Mesendoderm (in vitro differentiated cells): ENCODE measurements at regions not wholly inside any gene's neighbourhood (a gene's known extent, or its start where the extent isn't known, plus 50 kb on each side); places are given as distances from the start of the nearest gene placed in this dataset.

Experiments
- DNase-seq: peaks from one replicate; pipeline ENCODE4 v3.0.0; 2013
- H2AK5ac ChIP-seq: 2 replicates; pipeline ENCODE4 v1.6.1; 2013; ENCODE audit warnings: low read length, inconsistent platforms
- H2BK120ac ChIP-seq: 2 replicates; pipeline ENCODE4 v1.6.1; 2013; ENCODE audit warnings: low read depth, mild to moderate bottlenecking, low read length, moderate library complexity, mixed read lengths
- H2BK15ac ChIP-seq: replicated peaks from 2 replicates; pipeline ENCODE4 v1.6.1; 2013; ENCODE audit warnings: low read depth, mild to moderate bottlenecking, moderate library complexity
- H2BK5ac ChIP-seq: 2 replicates; pipeline ENCODE4 v1.6.1; 2013; ENCODE audit warnings: low read length, inconsistent platforms
- H3K18ac ChIP-seq: 2 replicates; pipeline ENCODE4 v1.6.1; 2013; ENCODE audit warnings: mild to moderate bottlenecking, low read length, mixed read lengths
- H3K23ac ChIP-seq: one replicate; pipeline ENCODE4 v1.6.1; 2013; ENCODE audit warnings: low read length
- H3K27ac ChIP-seq: 2 replicates; pipeline ENCODE4 v1.5.1; 2013; ENCODE audit warnings: low read depth, mild to moderate bottlenecking, inconsistent platforms, low read length, moderate library complexity
- H3K27me3 ChIP-seq: 2 replicates; pipeline ENCODE4 v1.6.1; 2013; ENCODE audit warnings: low read length, control low read depth, mild to moderate bottlenecking, inconsistent platforms; ENCODE audit not compliant: insufficient read depth, poor library complexity
- H3K36me3 ChIP-seq: 2 replicates; pipeline ENCODE4 v1.6.1; 2013; ENCODE audit warnings: low read length, inconsistent platforms; ENCODE audit not compliant: control insufficient read depth, insufficient read depth
- H3K4ac ChIP-seq: one replicate; pipeline ENCODE4 v1.6.1; 2013; ENCODE audit warnings: low read depth, mild to moderate bottlenecking, low read length, moderate library complexity
- H3K4me1 ChIP-seq: 2 replicates; pipeline ENCODE4 v1.6.1; 2013; ENCODE audit warnings: low read depth, low read length, inconsistent platforms; ENCODE audit not compliant: control insufficient read depth
- H3K4me2 ChIP-seq: 2 replicates; pipeline ENCODE4 v1.6.1; 2013; ENCODE audit warnings: low read length
- H3K4me3 ChIP-seq: 2 replicates; pipeline ENCODE4 v1.5.1; 2013; ENCODE audit warnings: mild to moderate bottlenecking, low read length
- H3K56ac ChIP-seq: one replicate; pipeline ENCODE4 v1.6.1; 2013; ENCODE audit warnings: low read length
- H3K79me1 ChIP-seq: 2 replicates; pipeline ENCODE4 v1.6.1; 2013; ENCODE audit warnings: low read length, inconsistent platforms
- H3K79me2 ChIP-seq: 2 replicates; pipeline ENCODE4 v1.6.1; 2013; ENCODE audit warnings: mild to moderate bottlenecking, low read length; ENCODE audit not compliant: control insufficient read depth, insufficient read depth
- H3K9ac ChIP-seq: 2 replicates; pipeline ENCODE4 v1.6.1; 2013; ENCODE audit warnings: low read length, inconsistent platforms
- H4K5ac ChIP-seq: one replicate; pipeline ENCODE4 v1.6.1; 2013; ENCODE audit warnings: low read length
- H4K8ac ChIP-seq: one replicate; pipeline ENCODE4 v1.6.1; 2013; ENCODE audit warnings: low read depth, mild to moderate bottlenecking, control low read depth, low read length, moderate library complexity
- whole genome bisulfite sequencing: extraction: QIAGEN DNeasy Blood & Tissue Kit; methylation state at CpG from one replicate; pipeline ENCODE4 v1.1.7; 2013; ENCODE audit warnings: low lambda C conversion rate, missing lambda C conversion rate; ENCODE audit not compliant: insufficient coverage; ENCODE audit errors: extremely low coverage; 5-methylcytosine and 5-hydroxymethylcytosine counted together

GRCh38 chr4:133869486-133869885, 332.1 kb downstream of the PABPC4L start:
- no peak overlapping the region for H3K18ac ChIP-seq
- no peaks in the 10 kb centered on the region for H3K27me3 ChIP-seq
- no peak overlapping the region for H4K8ac ChIP-seq
- no peak overlapping the region for H3K4ac ChIP-seq
- no peaks in the 10 kb centered on the region for H3K79me1 ChIP-seq
- H3K36me3 ChIP-seq: no peaks in the 10 kb centered on the region
- H3K79me2 ChIP-seq: no peaks in the 10 kb centered on the region
- H2BK120ac ChIP-seq: no peak overlapping the region
- no peak overlapping the region for H2AK5ac ChIP-seq
- DNase-seq: no peak
- H3K9ac ChIP-seq: no peak overlapping the region
- no peaks in the 10 kb centered on the region for H3K4me1 ChIP-seq
- H3K56ac ChIP-seq: no peak overlapping the region
- no peak overlapping the region for H2BK5ac ChIP-seq
- no peak overlapping the region for H3K4me2 ChIP-seq
- no peak overlapping the region for H3K27ac ChIP-seq
- no CpG with 5 or more reads among the region's 3 CpGs for WGBS
- no peak overlapping the region for H2BK15ac ChIP-seq
- H4K5ac ChIP-seq: no peak overlapping the region
- H3K4me3 ChIP-seq: no peak overlapping the region
- H3K23ac ChIP-seq: no peak overlapping the region

- no peak overlapping the region for H3K4ac ChIP-seq
- no peak overlapping the region for H2AK5ac ChIP-seq
- no peak overlapping the region for H4K5ac ChIP-seq
- H2BK5ac ChIP-seq: no peak overlapping the region
- no peak overlapping the region for H3K4me3 ChIP-seq
- no peaks in the 10 kb centered on the region for H3K79me2 ChIP-seq
- H3K36me3 ChIP-seq: no peaks in the 10 kb centered on the region
- H3K4me1 ChIP-seq: no peaks in the 10 kb centered on the region
- H3K27ac ChIP-seq: no peak overlapping the region
- H3K18ac ChIP-seq: no peak overlapping the region
- H2BK15ac ChIP-seq: no peak overlapping the region
- no peak for DNase-seq
- WGBS: no CpG with 5 or more reads among the region's 4 CpGs
- H3K27me3 ChIP-seq: no peaks in the 10 kb centered on the region
- H3K4me2 ChIP-seq: no peak overlapping the region
- no peak overlapping the region for H4K8ac ChIP-seq
- H3K56ac ChIP-seq: no peak overlapping the region
- H2BK120ac ChIP-seq: no peak overlapping the region
- H3K23ac ChIP-seq: no peak overlapping the region
- H3K9ac ChIP-seq: no peak overlapping the region
- no peaks in the 10 kb centered on the region for H3K79me1 ChIP-seq
Measured at GRCh38 chr4:133868856-133869255, 332.7 kb downstream of the PABPC4L start.

- H3K4me3 ChIP-seq: no peak overlapping the region
- H3K4me2 ChIP-seq: no peak overlapping the region
- no peak overlapping the region for H3K18ac ChIP-seq
- no peaks in the 10 kb centered on the region for H3K36me3 ChIP-seq
- no peak overlapping the region for H2BK5ac ChIP-seq
- no peak overlapping the region for H3K27ac ChIP-seq
- no peak overlapping the region for H2BK120ac ChIP-seq
- H3K79me1 ChIP-seq: no peaks in the 10 kb centered on the region
- no peak overlapping the region for H2AK5ac ChIP-seq
- H3K23ac ChIP-seq: no peak overlapping the region
- no CpG with 5 or more reads among the region's 2 CpGs for WGBS
- H4K8ac ChIP-seq: no peak overlapping the region
- no peak overlapping the region for H3K4ac ChIP-seq
- H4K5ac ChIP-seq: no peak overlapping the region
- no peaks in the 10 kb centered on the region for H3K4me1 ChIP-seq
- DNase-seq: peak; percentile 21
- H3K9ac ChIP-seq: no peak overlapping the region
- H3K56ac ChIP-seq: no peak overlapping the region
- no peak overlapping the region for H2BK15ac ChIP-seq
- H3K27me3 ChIP-seq: no peaks in the 10 kb centered on the region
- H3K79me2 ChIP-seq: no peaks in the 10 kb centered on the region
Measured at GRCh38 chr4:133866328-133866699, 335.3 kb downstream of the PABPC4L start.

- no peak overlapping the region for H2BK15ac ChIP-seq
- H3K4me1 ChIP-seq: no peaks in the 10 kb centered on the region
- no peak overlapping the region for H2BK5ac ChIP-seq
- no peak overlapping the region for H3K4me2 ChIP-seq
- H3K79me2 ChIP-seq: no peaks in the 10 kb centered on the region
- H4K8ac ChIP-seq: no peak overlapping the region
- WGBS: no CpG with 5 or more reads among the region's 1 CpG
- no peaks in the 10 kb centered on the region for H3K79me1 ChIP-seq
- no peak overlapping the region for H2BK120ac ChIP-seq
- H3K27me3 ChIP-seq: no peaks in the 10 kb centered on the region
- no peak overlapping the region for H4K5ac ChIP-seq
- no peak overlapping the region for H3K56ac ChIP-seq
- H2AK5ac ChIP-seq: no peak overlapping the region
- H3K23ac ChIP-seq: no peak overlapping the region
- peak; percentile 92 for DNase-seq
- no peak overlapping the region for H3K4ac ChIP-seq
- H3K4me3 ChIP-seq: no peak overlapping the region
- no peak overlapping the region for H3K27ac ChIP-seq
- no peak overlapping the region for H3K9ac ChIP-seq
- no peaks in the 10 kb centered on the region for H3K36me3 ChIP-seq
- H3K18ac ChIP-seq: no peak overlapping the region
Measured at GRCh38 chr4:133865612-133866327, 335.8 kb downstream of the PABPC4L start.

- no peak overlapping the region for H3K4ac ChIP-seq
- H2BK5ac ChIP-seq: no peak overlapping the region
- H3K79me1 ChIP-seq: no peaks in the 10 kb centered on the region
- H4K8ac ChIP-seq: no peak overlapping the region
- no peaks in the 10 kb centered on the region for H3K4me1 ChIP-seq
- no CpG with 5 or more reads among the region's 3 CpGs for WGBS
- no peak overlapping the region for H3K4me3 ChIP-seq
- no peak overlapping the region for H2BK120ac ChIP-seq
- no peak overlapping the region for H2AK5ac ChIP-seq
- H3K9ac ChIP-seq: no peak overlapping the region
- H3K36me3 ChIP-seq: no peaks in the 10 kb centered on the region
- H3K4me2 ChIP-seq: no peak overlapping the region
- H3K27me3 ChIP-seq: no peaks in the 10 kb centered on the region
- H3K23ac ChIP-seq: no peak overlapping the region
- H4K5ac ChIP-seq: no peak overlapping the region
- peak; percentile 1 for DNase-seq
- no peak overlapping the region for H3K56ac ChIP-seq
- H3K79me2 ChIP-seq: no peaks in the 10 kb centered on the region
- H2BK15ac ChIP-seq: no peak overlapping the region
- H3K18ac ChIP-seq: no peak overlapping the region
- H3K27ac ChIP-seq: no peak overlapping the region
Measured at GRCh38 chr4:133863153-133863552, 338.4 kb downstream of the PABPC4L start.

GRCh38 chr4:133856731-133857355, 344.7 kb downstream of the PABPC4L start:
- H2BK5ac ChIP-seq: no peak overlapping the region
- no peak overlapping the region for H3K9ac ChIP-seq
- no peaks in the 10 kb centered on the region for H3K36me3 ChIP-seq
- no peak overlapping the region for H3K23ac ChIP-seq
- no peak overlapping the region for H3K4me3 ChIP-seq
- no peak overlapping the region for H2AK5ac ChIP-seq
- H3K4me1 ChIP-seq: no peaks in the 10 kb centered on the region
- H3K18ac ChIP-seq: no peak overlapping the region
- DNase-seq: no peak
- H3K4ac ChIP-seq: no peak overlapping the region
- no peak overlapping the region for H4K5ac ChIP-seq
- no peaks in the 10 kb centered on the region for H3K79me1 ChIP-seq
- H3K27ac ChIP-seq: no peak overlapping the region
- no peak overlapping the region for H4K8ac ChIP-seq
- H3K79me2 ChIP-seq: no peaks in the 10 kb centered on the region
- no peak overlapping the region for H2BK15ac ChIP-seq
- H2BK120ac ChIP-seq: no peak overlapping the region
- H3K27me3 ChIP-seq: no peaks in the 10 kb centered on the region
- H3K56ac ChIP-seq: no peak overlapping the region
- H3K4me2 ChIP-seq: no peak overlapping the region
